Upper lobe of right lung (tissue), 1 donor: ENCODE measurements at regions not wholly inside any gene's neighbourhood (a gene's known extent, or its start where the extent isn't known, plus 50 kb on each side); places are given as distances from the start of the nearest gene placed in this dataset.

Experiments used
- ATAC-seq: fragments of 200-7000 bp; cut with Tn5 transposase; one replicate; pipeline ENCODE4 v1.9.1; 2020; ENCODE audit warnings: mild to moderate bottlenecking, moderate library complexity
- DNase-seq: peaks from one replicate; pipeline ENCODE4 v3.0.0-alpha.2; 2020
- H3K27ac ChIP-seq: fragments of 200-600 bp; one replicate; pipeline ENCODE4 v1.8.0; 2022
- H3K27me3 ChIP-seq: fragments of 200-600 bp; one replicate; pipeline ENCODE4 v1.8.0; 2022; ENCODE audit warnings: mild to moderate bottlenecking
- H3K36me3 ChIP-seq: fragments of 200-600 bp; one replicate; pipeline ENCODE4 v1.8.0; 2022
- H3K4me1 ChIP-seq: fragments of 200-600 bp; one replicate; pipeline ENCODE4 v1.8.0; 2022
- H3K4me3 ChIP-seq: fragments of 200-600 bp; one replicate; pipeline ENCODE4 v1.8.0; 2022; ENCODE audit warnings: mild to moderate bottlenecking
- H3K9me3 ChIP-seq: fragments of 200-600 bp; one replicate; pipeline ENCODE4 v1.8.0; 2022
- intact Hi-C: fragments of 100-400 bp; cut with DNase I; formaldehyde crosslinking; loops from one replicate; pipeline ENCODE4 v1.11.0; 2022
- TF ChIP-seq, protein P1 (sequence below): fragments of 200-600 bp; IDR thresholded peaks from one replicate; pipeline ENCODE4 v1.8.0; 2022; ENCODE audit warnings: antibody characterized with exemption
- donor health status: DM: no; HTN: yes; CAD: no; lungs with severe emphysema.

DNA sequence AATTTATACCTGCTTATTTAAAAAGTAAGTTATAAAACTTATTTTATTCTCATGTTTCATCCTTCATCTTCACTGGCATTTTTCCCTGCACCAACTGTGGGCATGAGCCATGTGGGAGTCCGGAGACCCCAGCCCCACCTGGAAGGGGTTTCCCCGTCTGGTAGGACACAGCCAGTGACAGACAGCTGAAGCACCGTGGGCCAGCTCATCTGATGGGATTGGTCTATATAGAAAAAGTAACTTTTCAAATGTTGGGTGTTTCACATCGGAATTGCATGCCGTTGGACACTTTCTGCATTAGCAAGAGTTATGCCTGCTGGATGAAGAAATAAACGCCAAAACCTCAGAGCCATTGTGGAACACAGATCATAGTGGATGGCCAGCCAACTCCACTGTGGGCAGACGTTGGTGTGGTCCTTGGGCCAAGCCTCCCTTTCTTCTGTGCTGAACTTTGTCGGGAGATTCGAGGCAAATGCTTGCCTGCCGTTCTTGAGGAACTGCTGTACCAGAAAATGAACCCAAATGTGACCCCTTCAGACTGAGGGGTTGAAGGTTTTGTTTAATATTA, 1329.3 kb downstream of the TBC1D22A start:
- TF ChIP-seq, protein P1, sequence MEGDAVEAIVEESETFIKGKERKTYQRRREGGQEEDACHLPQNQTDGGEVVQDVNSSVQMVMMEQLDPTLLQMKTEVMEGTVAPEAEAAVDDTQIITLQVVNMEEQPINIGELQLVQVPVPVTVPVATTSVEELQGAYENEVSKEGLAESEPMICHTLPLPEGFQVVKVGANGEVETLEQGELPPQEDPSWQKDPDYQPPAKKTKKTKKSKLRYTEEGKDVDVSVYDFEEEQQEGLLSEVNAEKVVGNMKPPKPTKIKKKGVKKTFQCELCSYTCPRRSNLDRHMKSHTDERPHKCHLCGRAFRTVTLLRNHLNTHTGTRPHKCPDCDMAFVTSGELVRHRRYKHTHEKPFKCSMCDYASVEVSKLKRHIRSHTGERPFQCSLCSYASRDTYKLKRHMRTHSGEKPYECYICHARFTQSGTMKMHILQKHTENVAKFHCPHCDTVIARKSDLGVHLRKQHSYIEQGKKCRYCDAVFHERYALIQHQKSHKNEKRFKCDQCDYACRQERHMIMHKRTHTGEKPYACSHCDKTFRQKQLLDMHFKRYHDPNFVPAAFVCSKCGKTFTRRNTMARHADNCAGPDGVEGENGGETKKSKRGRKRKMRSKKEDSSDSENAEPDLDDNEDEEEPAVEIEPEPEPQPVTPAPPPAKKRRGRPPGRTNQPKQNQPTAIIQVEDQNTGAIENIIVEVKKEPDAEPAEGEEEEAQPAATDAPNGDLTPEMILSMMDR: no peak
- DNase-seq (peak; percentile 28), ATAC-seq (no peak)
- Histone ChIP-seq H3K4me1 (peaks cover 8% of the 10 kb centered on the region), H3K27me3 (peaks cover 3% of the 10 kb centered on the region), H3K36me3 (no peaks in the 10 kb centered on the region), H3K27ac (no peak overlapping the region), H3K9me3 (no peaks in the 10 kb centered on the region), H3K4me3 (no peak overlapping the region)
- intact Hi-C loops: no loop called here

DNA sequence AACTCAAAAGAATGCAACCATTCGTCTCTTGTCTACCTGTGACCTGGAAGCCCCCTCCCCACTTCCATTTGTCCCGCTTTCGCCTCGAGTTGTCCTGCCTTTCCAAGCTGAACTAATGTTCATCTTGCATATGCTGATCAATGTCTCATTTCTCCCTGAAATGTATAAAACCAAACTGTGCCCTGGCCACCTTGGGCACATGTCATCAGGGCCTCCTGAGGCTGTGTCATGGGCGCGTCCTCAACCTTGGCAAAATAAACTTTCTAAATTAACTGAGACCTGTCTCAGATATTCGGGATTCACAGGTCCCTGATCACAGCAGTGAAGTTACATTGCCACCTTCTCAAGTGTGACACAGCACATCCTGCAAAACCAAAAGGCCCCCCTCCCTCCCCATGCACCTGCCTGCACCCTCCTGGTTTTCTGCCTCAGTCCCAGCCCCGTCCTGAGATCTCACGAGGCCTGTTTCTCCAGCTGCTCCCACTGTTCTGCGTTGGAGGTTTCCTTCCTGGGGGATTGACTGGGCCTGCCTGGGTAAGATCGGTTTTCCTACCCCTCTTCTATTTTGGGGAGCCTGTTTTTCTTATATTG, 1328.7 kb downstream of the TBC1D22A start:
- peak; percentile 21 for DNase-seq
- H3K4me3 ChIP-seq: no peak overlapping the region

DNA sequence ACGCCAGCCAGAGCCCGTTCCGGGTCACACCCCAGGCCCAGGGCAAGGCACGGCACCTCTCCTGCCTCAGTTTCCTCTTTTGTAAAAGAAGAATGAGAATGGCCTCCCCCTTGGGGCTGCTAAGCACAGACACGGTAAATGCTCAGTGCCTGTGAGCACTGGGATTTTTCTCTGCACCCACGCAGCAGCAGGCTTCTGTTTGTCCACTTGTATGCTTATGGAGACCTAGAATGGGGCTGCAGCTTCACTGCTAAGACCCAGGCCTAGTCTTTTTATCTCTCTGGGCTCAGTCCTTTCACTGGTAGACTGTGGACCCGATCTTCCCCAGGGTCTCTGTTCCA, 1327.9 kb downstream of the TBC1D22A start:
- no peak overlapping the region for H3K4me3 ChIP-seq
- H3K9me3 ChIP-seq: no peaks in the 10 kb centered on the region
- DNase-seq: no peak
- no peaks in the 10 kb centered on the region for H3K36me3 ChIP-seq
- TF ChIP-seq, protein P1: no peak
- H3K4me1 ChIP-seq: peaks cover 8% of the 10 kb centered on the region
- ATAC-seq: no peak
- intact Hi-C loops: no loop called here
- H3K27me3 ChIP-seq: peaks cover 6% of the 10 kb centered on the region
- no peak overlapping the region for H3K27ac ChIP-seq

More for the DNA sequence above, 1328.7 kb downstream of the TBC1D22A start:
- intact Hi-C loops: no loop called here
- H3K9me3 ChIP-seq: no peaks in the 10 kb centered on the region
- H3K27ac ChIP-seq: no peak overlapping the region
- peaks cover 8% of the 10 kb centered on the region for H3K4me1 ChIP-seq
- ATAC-seq: no peak
- no peaks in the 10 kb centered on the region for H3K36me3 ChIP-seq
- TF ChIP-seq, protein P1: no peak
- H3K27me3 ChIP-seq: peaks cover 3% of the 10 kb centered on the region

DNA sequence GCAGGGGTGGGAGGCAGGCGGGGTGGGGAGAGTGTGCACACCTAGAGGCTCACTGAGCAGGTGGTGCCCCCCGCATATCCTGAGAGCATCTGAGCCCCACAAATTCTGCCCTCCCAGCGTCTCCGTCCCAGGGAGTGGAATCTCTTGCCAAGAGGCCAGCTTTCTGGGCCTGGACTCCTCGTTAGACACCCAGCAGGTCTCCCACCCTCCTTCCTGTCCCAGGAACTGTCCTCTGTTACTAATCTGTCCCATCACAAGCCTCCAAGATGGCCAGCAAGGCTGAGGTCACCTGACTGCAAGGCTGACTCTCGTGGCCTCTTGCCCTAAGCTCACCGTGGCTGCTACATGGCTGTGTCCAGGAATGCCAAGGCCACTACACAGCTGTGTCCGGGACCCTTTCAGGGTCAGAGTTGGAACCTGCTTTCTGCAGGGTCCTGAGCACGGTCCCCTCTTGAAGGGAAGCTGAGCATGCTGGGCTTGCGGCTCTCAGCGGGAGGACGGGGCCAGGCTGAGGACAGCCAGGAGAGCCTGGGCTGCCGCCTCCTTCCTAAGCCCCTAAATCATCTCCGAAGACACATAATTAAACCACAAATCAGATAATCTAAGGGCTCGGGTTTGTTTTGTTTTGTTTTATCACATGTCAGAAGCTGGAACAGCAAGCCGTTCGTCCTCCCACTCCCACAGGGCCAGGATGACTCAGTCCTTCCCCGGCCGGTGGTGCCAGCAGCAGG, 1327.3 kb downstream of the TBC1D22A start:
- H3K27me3 ChIP-seq: peaks cover 8% of the 10 kb centered on the region
- H3K4me1 ChIP-seq: peaks cover 8% of the 10 kb centered on the region
- DNase-seq (peak; percentile 70), ATAC-seq (peak; percentile 60)
- TF ChIP-seq, protein P1: no peak
- H3K4me3 ChIP-seq: no peak overlapping the region
- intact Hi-C loops: no loop called here
- H3K36me3 ChIP-seq: no peaks in the 10 kb centered on the region
- H3K9me3 ChIP-seq: no peaks in the 10 kb centered on the region
- no peak overlapping the region for H3K27ac ChIP-seq

DNA sequence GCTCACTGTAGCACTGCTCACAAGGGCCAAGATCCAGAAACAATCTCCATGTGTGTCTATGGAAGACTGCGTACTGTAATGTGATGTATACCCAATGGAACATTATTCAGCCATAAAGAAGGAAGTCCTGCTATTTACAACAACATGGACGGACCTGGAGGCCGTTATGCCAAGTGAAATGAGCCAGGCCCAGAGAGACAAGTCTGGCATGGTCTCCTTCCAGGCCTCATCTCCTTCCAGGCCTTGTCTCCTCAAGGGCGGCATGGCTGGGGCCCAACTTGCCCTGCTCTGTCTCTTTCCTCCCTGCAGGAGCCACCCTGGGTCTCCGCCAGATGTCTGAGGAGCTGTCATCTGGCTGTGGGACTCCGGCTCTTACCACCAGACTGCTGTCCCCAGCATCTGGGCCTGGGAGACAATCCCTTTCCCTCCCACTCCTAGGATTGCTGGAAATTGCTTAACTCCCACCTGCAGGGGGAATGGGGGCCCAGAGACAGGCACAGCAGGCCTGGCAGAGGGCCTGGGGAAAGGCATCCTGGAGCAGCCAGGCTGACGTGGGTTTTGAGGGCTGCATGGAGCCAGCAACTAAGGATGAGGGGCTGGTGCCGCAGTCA, 1326.6 kb downstream of the TBC1D22A start:
- no peak overlapping the region for H3K4me3 ChIP-seq
- peak; percentile 43 for DNase-seq
- H3K36me3 ChIP-seq: no peaks in the 10 kb centered on the region
- intact Hi-C loops: no loop called here
- H3K27ac ChIP-seq: no peak overlapping the region
- H3K9me3 ChIP-seq: no peaks in the 10 kb centered on the region
- peaks cover 8% of the 10 kb centered on the region for H3K4me1 ChIP-seq
- TF ChIP-seq, protein P1: no peak
- peaks cover 8% of the 10 kb centered on the region for H3K27me3 ChIP-seq
- no peak for ATAC-seq
